ENCODE measurements at regions not wholly inside any gene's neighbourhood (a gene's known extent, or its start where the extent isn't known, plus 50 kb on each side); places are given as distances from the start of the nearest gene placed in this dataset.

DNA sequence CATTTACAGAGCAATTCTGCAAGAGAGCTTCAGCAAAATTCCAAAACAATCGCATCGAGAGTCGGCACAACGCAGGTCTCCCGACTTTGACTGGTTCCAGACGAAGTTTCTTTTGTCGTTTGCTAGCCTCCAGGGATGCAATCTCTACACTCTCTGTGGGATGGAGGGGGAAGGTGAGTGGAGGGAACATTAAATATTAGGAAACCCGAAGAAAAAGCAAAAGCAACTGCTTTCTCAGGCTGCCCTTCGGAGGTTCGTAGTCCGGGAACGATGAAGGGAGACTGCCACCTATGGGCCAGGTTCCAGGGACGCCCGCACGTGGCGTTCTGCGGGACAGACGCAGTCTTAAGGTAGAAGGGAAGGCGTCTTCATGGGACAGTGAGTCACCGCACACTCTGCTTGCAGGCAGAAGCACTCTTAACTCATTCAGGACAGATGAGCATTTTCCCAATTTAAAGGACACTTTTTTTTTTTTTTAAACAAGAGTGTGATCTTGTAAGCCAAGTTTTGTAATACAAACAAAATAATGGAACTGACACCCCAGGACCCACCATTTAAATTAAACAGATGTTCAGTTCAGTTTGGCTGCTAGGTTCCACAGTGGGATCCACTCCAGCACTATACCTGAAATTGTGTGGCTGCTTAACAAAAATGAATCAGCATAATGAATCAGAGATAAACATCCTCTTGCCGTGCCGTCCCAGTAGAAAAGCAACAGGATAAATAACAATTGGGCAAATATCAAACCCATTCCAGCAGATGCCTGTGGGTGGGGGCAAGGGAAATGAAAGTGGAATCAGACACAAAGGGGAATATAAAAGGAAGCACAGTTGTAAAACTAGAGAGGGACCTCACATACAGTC lies 65.8 kb upstream of the ARMC2 start:
- TF ChIP-seq SPI1 (IDR thresholded peaks at IDR 0.05; ENCODE audit: low read depth, low read length) = no peak
- TF ChIP-seq POLR2A (IDR thresholded peaks at IDR 0.05; ENCODE audit: low read depth, low read length) = no peak

Data from GM12891 (cell line).